NCI-H748 treated with DMSO at 0.1 percent for 48 hours (cell line): ENCODE measurements at regions not wholly inside any gene's neighbourhood (a gene's known extent, or its start where the extent isn't known, plus 50 kb on each side); places are given as distances from the start of the nearest gene placed in this dataset.

Experiments
- DNase-seq: peaks from one replicate; lab custom pipeline; 2025; lab: John Stamatoyannopoulos, UW

- DNase-seq, result no peak
Observed at GRCh38 chr2:217040099-217040498, 180.2 kb upstream of the TNP1 start.

DNA sequence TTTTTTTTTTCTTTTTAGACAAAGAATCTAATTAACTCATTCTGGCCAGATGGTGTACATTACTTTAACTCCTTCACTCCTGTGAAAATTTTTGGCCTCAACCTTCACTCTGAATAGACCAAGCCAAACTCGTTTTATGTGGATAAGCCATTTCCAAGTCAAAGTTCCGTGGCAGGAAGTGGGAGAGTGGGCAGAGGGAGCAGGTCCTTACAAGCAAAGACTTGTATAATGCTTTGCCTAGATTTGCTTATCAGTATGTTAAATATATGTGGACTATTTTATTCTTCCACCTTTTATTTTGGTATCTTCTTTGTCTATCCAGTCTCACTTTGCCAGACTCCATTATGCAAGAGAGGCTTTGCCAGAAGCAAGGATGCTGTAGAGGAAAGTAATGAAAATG is 178.1 kb upstream of the TNP1 start:
- DNase-seq, result no peak

GRCh38 chr2:217037353-217037752 is 177.5 kb upstream of the TNP1 start:
- DNase-seq, result no peak

- DNase-seq, result no peak
Observed at GRCh38 chr2:217035967-217036366, 176.1 kb upstream of the TNP1 start.

GRCh38 chr2:217033186-217033585 is 173.3 kb upstream of the TNP1 start:
- no peak for DNase-seq

DNA sequence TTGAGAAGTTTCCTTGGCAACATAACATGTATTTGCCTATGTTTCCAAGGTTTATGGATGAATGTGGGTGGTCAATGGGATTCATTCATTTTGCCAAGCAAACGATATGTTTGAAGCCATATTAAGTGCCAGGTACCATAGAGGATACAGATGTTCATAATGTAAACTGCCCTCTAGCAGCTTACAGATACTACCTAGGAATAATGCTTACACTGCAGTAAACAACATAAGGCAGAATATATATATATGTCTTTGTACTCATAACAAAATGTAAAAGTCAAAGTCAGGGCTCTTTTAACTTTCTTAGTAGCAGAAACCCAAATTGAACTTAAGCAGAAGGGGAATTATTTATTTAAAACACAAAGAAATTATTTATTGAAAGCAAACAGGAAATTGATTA is 171.6 kb upstream of the TNP1 start:
- no peak for DNase-seq

DNA sequence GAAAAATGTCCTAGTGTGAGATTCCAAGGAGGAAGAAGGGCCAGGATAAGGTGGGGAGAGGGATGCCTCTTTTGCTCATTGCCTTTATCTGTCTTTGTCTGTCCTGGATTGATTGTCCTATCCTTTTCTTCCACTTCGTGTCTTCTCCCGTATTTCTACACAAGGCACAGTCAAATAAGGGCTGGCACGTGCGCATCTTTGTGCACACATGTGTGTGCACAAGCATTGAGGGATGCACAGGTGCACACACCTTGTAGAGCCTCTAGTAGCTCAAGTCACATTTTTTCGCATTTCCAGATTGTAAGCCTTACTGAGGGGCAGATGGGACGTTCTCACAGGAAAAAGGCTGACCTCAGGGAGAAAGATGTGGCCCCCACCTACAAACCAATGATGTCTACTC is 170.2 kb upstream of the TNP1 start:
- no peak for DNase-seq

DNA sequence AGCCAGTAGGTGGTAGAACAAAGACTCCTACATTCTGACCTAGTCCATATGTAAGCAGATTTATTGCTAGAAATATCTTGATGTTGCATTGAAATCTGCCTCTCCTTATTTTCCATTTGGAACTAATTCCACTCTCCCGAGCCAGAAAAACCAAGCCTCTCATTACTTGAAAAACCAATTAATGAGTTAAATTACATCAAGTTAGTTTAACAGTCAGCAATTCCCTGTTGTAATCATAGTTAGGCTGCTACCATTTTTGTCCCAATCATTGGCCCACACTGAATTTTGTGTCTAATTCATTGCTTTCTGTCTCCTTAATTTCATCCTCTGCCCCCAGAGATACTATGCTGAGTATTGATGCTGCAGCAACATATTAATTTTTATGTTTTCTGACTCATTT is 168.3 kb upstream of the TNP1 start:
- DNase-seq, result no peak

DNA sequence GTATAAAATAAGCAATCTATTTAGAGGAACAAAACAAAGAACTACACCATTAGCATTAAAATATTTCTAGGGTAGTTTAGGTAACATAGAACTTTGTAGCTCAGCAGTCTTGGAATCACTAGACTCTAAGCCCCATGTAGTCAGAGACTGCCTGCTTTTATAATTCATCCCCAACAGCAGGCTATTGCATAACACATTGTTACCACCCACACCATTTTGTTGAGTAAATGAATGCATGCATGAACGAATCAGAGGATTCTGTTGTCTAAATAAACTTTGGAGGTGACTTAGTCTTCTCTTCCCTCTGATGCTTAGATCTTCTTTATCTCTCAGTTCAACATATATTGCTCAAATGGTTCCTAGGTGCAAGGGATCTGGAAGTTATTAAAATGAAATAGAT is 167.6 kb upstream of the TNP1 start:
- no peak for DNase-seq

DNA sequence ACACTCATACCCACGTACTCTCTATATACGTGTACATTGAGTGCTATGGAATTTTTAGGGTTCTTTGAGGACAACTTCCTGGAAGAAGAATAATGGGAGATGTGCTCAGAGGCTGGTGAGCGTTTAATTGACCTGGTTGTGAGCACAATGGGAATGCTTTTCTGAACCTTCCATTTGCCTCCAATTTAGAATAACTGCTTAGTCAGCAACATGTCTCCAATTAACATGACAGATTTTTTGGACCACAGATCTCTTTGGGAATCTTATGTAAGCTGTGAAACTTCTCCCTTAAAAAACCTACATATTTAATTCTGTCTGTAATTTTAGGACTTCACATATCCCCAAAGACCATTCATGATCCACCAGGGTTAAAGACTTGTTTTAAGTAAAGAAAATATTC is 166.7 kb upstream of the TNP1 start:
- DNase-seq, result no peak

DNA sequence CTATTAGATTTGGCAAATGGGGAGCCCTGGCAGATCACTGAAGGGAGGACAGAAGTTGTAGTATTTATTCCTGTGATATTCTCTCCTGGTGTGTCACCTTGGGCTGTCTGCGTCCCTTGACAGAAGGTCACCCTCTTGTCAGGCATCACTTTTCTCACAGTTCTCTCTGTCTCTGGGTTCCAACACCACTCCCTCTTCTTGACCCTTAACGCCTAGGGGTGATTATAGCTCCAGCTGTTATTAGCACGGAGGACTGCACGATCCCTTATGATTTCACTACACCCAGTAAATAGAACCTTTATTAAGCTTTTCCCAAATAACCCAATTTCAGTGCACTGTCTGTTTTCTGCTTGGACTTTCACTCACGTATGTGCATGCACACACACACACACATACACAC is 166.3 kb upstream of the TNP1 start:
- no peak for DNase-seq

DNA sequence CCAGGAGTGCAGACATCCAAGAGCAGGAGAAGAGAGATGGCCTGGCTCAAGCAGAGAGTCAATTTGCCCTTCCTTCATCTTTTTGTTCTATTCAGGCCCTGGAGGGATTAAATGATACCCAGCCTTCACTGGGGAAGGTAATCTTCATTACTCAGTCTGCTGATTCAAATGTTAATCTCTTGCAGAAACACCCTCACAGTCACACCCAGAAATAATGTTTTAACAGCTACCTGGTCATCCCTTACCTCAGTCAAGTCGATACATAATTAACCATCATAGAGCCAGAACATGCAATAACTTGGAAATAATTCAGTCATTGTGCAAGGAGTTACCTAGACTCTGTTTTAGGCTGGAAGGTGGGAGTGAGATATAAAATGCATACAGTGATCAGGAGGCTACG is 163.7 kb upstream of the TNP1 start:
- no peak for DNase-seq

DNA sequence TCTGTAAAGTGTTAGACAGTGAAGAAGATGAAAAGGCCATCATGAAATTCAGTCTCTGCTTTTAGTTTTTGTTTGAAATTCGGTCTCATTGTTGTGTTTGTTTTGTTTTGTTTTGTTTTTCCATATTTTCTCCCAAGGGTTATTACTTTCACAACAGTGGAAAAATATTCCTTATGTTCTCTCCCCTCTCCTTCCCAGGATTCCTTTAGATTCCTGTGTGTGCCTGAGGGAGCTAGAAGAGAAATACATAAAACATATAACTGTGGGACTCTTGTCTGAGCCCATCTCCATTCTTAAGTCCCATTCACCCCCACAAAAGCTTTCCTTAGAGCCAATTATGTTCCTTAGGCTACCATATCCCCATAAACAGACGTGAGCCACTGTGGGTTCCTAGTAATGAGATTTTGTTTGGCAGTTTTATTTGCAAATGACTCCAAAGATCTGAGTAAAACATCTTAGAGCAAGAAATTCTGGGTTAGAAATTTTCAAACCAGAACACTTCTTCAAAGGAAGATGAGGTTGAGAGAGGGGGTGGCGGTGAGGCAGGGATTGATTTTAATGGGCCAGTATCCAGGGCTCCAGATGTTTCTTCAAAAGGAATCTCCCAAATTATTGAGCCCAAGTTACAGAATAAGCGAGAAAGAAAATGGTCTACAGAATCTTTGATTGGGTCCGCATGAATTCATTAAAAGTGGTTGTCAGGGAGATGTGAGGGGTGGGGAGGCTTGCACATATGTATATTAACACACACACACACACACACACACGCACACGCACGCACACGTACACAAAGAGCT is 157.8 kb upstream of the TNP1 start:
- no peak for DNase-seq

GRCh38 chr2:217016796-217017419 is 157.0 kb upstream of the TNP1 start:
- DNase-seq, result no peak

- DNase-seq, result no peak
Observed at GRCh38 chr2:217014328-217015105, 154.7 kb upstream of the TNP1 start.

DNA sequence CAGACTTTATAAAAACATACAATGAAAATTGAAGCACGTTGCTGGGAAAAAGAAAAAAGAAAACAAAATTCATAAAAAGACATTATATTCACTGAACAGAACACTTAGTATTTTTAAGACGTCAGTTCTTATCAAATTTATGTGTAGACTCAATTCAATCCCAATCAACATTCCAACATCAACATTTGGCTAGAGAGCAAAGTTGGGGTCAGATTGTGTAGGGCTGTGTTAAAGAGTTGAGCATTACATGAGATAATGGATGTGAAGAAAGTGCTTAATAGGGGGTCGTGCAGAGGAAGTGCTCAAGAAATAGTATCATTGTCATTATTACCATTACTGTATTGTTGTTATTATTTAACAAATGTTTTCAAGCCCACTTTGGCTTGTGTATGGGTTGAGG is 154.1 kb upstream of the TNP1 start:
- DNase-seq, result no peak

GRCh38 chr2:217011576-217011975 is 151.7 kb upstream of the TNP1 start:
- no peak for DNase-seq

DNA sequence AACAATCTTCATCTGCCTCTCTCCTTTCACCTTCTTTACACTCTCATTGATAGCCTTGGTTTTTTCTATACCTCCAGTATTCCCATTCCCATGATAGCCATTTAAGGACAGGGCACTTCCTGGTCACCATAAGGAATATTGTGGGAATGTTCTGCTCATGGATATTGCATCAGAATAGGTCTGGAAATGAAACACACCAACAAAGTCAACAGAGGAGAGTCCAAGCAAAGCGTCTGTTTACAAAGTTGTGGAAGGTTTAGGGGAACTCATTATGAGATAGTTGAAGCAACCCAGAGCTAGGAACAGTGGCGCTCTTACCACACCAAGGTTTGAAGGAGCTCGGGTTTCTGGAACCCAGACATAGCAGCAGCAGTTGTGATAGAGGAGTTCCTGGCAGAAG is 150.3 kb upstream of the TNP1 start:
- no peak for DNase-seq

DNA sequence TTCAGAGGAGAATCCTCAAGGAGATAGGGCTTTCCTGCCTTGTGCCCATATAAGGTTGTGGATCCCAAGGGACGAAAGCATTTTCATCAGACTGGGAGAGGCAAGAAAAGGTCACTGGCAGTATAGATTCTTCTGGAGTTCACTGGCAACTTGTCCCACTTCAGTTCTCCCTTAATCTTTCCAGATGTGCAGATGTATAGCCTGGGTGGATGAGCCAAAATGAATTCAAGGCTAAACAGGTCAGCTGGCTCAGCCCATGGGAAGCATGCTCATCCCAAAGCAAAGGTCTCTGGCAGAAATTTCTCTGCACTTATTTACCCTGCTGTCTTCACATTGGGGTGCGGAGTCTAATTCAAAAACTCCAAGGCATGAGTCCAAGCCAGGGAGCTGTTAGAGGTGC is 148.9 kb upstream of the TNP1 start:
- no peak for DNase-seq

DNA sequence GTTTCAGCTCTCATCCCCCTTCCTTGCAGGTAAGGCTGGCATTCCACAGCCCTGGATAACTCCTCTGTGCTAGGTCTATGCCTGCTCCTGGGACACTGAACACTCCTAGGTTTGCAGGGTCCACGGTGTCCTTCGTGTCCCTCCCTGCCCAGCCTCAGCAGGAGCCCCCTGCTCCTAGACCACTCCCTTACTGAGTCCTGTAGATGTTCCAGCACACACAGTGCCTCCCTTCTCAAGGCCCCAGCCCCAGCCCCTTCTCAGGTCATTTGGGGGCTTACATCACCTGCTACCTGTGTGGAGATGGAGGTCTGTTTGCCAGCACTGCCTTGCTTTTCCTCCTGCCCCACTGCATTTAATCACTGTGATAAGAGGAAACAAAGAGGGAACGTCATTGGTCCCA is 146.4 kb upstream of the TNP1 start:
- no peak for DNase-seq

GRCh38 chr2:217004656-217005055 is 144.8 kb upstream of the TNP1 start:
- DNase-seq, result no peak

- no peak for DNase-seq
Observed at GRCh38 chr2:217001740-217002139, 141.9 kb upstream of the TNP1 start.

DNA sequence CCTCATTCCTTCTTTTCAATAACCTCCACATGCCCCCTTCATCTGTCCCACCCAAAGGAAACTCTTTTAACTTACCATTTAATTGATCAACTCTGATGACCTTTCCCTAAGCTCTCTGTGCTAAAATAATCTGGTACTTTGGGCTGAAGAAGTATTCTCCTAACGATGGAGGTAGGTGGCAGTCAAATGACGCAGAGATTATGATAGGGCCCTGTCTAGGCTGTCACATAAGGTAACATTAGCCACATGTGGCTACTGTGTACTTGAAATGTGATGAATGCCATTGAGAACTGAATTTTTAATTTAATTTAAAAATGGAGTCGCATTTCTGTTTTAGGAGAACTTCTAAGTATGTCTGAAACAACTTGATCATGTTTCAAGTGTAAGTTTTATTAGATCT is 140.5 kb upstream of the TNP1 start:
- no peak for DNase-seq
